Fibroblast of lung (primary cell): ENCODE measurements at regions not wholly inside any gene's neighbourhood (a gene's known extent, or its start where the extent isn't known, plus 50 kb on each side); places are given as distances from the start of the nearest gene placed in this dataset.

Experiments used
- DNase-seq, 2 donors: peaks; one replicate each; pipeline versions ENCODE4 v3.0.0 to v3.0.0-alpha.2; 2010; ENCODE audit warnings: low read depth in 2 of 2
- H2AFZ ChIP-seq: 2 replicates; pipeline ENCODE4 v1.5.1; 2012; ENCODE audit warnings: low read length, control low read depth, inconsistent platforms
- H3K27ac ChIP-seq: 2 replicates; pipeline ENCODE4 v1.5.1; 2011; ENCODE audit warnings: low read length, control low read depth; ENCODE audit not compliant: insufficient read depth
- H3K27me3 ChIP-seq: 2 replicates; pipeline ENCODE4 v1.5.1; 2011; ENCODE audit warnings: mild to moderate bottlenecking, low read length; ENCODE audit not compliant: control insufficient read depth, insufficient read depth
- H3K36me3 ChIP-seq: 2 replicates; pipeline ENCODE4 v1.5.1; 2011; ENCODE audit warnings: low read length; ENCODE audit not compliant: control insufficient read depth, insufficient read depth
- H3K4me1 ChIP-seq: 2 replicates; pipeline ENCODE4 v1.5.1; 2011; ENCODE audit warnings: low read length; ENCODE audit not compliant: control insufficient read depth, insufficient read depth; ENCODE audit errors: extremely low read depth
- H3K4me2 ChIP-seq: 2 replicates; pipeline ENCODE4 v1.5.1; 2011; ENCODE audit warnings: low read length, control low read depth; ENCODE audit not compliant: insufficient read depth; ENCODE audit errors: extremely low read depth
- H3K4me3 ChIP-seq, 4 experiments: fragments of 200-600 bp in 1 of 4; sonication (generic) in 1 of 4; replicated peaks in 1 of 4; 2 replicates each; pipeline ENCODE4 v1.5.1; 2011 to 2016; ENCODE audit warnings: low read length in 4 of 4, low read depth in 3 of 4, mild to moderate bottlenecking in 3 of 4, control low read depth in 2 of 4, inconsistent platforms in 1 of 4, mixed read lengths in 1 of 4; ENCODE audit not compliant: insufficient read depth in 1 of 4; ENCODE audit errors: control extremely low read depth in 1 of 4
- H3K79me2 ChIP-seq: 2 replicates; pipeline ENCODE4 v1.5.1; 2012; ENCODE audit warnings: mild to moderate bottlenecking, low read length, inconsistent platforms; ENCODE audit not compliant: control insufficient read depth, insufficient read depth
- H3K9ac ChIP-seq: 2 replicates; pipeline ENCODE4 v1.5.1; 2011; ENCODE audit warnings: mild to moderate bottlenecking, low read length, control low read depth; ENCODE audit not compliant: insufficient read depth
- H3K9me3 ChIP-seq: 2 replicates; pipeline ENCODE4 v1.5.1; 2012; ENCODE audit warnings: low read depth, low read length; ENCODE audit not compliant: control insufficient read depth, insufficient read depth
- H4K20me1 ChIP-seq: 2 replicates; pipeline ENCODE4 v1.5.1; 2011; ENCODE audit warnings: low read length; ENCODE audit not compliant: control insufficient read depth, insufficient read depth; ENCODE audit errors: extremely low read depth
- CTCF ChIP-seq, 2 donors: IDR thresholded peaks in 1 of 2; conservative IDR thresholded peaks in 1 of 2; 1 replicate in 1 of 2; 2 replicates in 1 of 2; pipeline ENCODE4 v1.5.1; 2011 to 2012; ENCODE audit warnings: low read length in 2 of 2, control low read depth in 1 of 2, inconsistent platforms in 1 of 2, low read depth in 1 of 2, mild to moderate bottlenecking in 1 of 2
- EZH2 ChIP-seq: IDR thresholded peaks from 2 replicates; pipeline ENCODE4 v1.5.1; 2012; ENCODE audit warnings: low read length, control low read depth, mild to moderate bottlenecking; ENCODE audit errors: missing control alignments

- Histone ChIP-seq H4K20me1 (no peaks in the 10 kb centered on the region), H3K4me3 (no peak overlapping the region), H3K9ac (no peak overlapping the region), H3K27me3 (no peaks in the 10 kb centered on the region), H3K27ac (no peak overlapping the region), H3K79me2 (no peaks in the 10 kb centered on the region), H3K36me3 (no peaks in the 10 kb centered on the region), H3K4me1 (peaks cover 5% of the 10 kb centered on the region), H2AFZ (no peak overlapping the region), H3K4me2 (no peak overlapping the region), H3K9me3 (no peaks in the 10 kb centered on the region)
- TF ChIP-seq EZH2 (no peak), CTCF (conservative IDR thresholded peaks at IDR 0.05 in 1 of 2, IDR thresholded peaks at IDR 0.05 in 1 of 2; ENCODE audit: low read depth in 1 of 2, low read length in 2 of 2) (no peak)
- DNase-seq, result no peak
Measured at GRCh38 chr6:26296556-26296856, 68.5 kb upstream of the BTN3A2 start.

- no peak overlapping the region for H3K27ac ChIP-seq
- no peaks in the 10 kb centered on the region for H4K20me1 ChIP-seq
- H2AFZ ChIP-seq, result no peak overlapping the region
- no peaks in the 10 kb centered on the region for H3K9me3 ChIP-seq
- TF ChIP-seq EZH2, result no peak
- TF ChIP-seq CTCF (conservative IDR thresholded peaks at IDR 0.05 in 1 of 2, IDR thresholded peaks at IDR 0.05 in 1 of 2; ENCODE audit: low read depth in 1 of 2, low read length in 2 of 2), result no peak
- H3K9ac ChIP-seq, result no peak overlapping the region
- H3K4me2 ChIP-seq, result no peak overlapping the region
- peak; percentile 39 for DNase-seq
- H3K36me3 ChIP-seq, result no peaks in the 10 kb centered on the region
- no peaks in the 10 kb centered on the region for H3K27me3 ChIP-seq
- H3K79me2 ChIP-seq, result no peaks in the 10 kb centered on the region
- peaks cover 5% of the 10 kb centered on the region for H3K4me1 ChIP-seq
- H3K4me3 ChIP-seq, result no peak overlapping the region
Measured at GRCh38 chr6:26296857-26297648, 67.9 kb upstream of the BTN3A2 start.

- Histone ChIP-seq H3K4me2 (no peak overlapping the region), H4K20me1 (no peaks in the 10 kb centered on the region), H3K36me3 (no peaks in the 10 kb centered on the region), H3K4me1 (peaks cover 5% of the 10 kb centered on the region), H2AFZ (no peak overlapping the region), H3K79me2 (no peaks in the 10 kb centered on the region), H3K4me3 (no peak overlapping the region), H3K27ac (no peak overlapping the region), H3K27me3 (no peaks in the 10 kb centered on the region), H3K9ac (no peak overlapping the region), H3K9me3 (no peaks in the 10 kb centered on the region)
- peak in 1 of 2 donors; percentile 9 for DNase-seq
- TF ChIP-seq EZH2 (no peak), CTCF (conservative IDR thresholded peaks at IDR 0.05 in 1 of 2, IDR thresholded peaks at IDR 0.05 in 1 of 2; ENCODE audit: low read depth in 1 of 2, low read length in 2 of 2) (no peak)
Measured at GRCh38 chr6:26299286-26300042, 65.5 kb upstream of the BTN3A2 start.
